H1 (cell line): ENCODE measurements at regions not wholly inside any gene's neighbourhood (a gene's known extent, or its start where the extent isn't known, plus 50 kb on each side); places are given as distances from the start of the nearest gene placed in this dataset.

Experiments
- CTCF ChIA-PET: fragments of 300-600 bp; sonication (Branson Sonifier 250); formaldehyde crosslinking; loops from one replicate; lab custom pipeline; 2021; ENCODE audit not compliant: partially characterized antibody; lab: Charles Lee
- POLR2A ChIA-PET: fragments of 300-600 bp; sonication (Branson Sonifier 250); formaldehyde crosslinking; loops from one replicate; lab custom pipeline; 2021; ENCODE audit warnings: inconsistent platforms; ENCODE audit not compliant: partially characterized antibody; lab: Charles Lee
- DNase-seq, 2 experiments: peaks; one replicate each; pipeline versions ENCODE4 v3.0.0 to v3.0.0-alpha.2; 2010 to 2022; ENCODE audit warnings: low spot score in 2 of 2, low read depth in 1 of 2, mixed read lengths in 1 of 2
- FAIRE-seq: peaks from 2 replicates; lab custom pipeline; 2011; peaks lifted over from hg19 to GRCh38; lab: Jason Lieb, UNC
- H2AFZ ChIP-seq: 2 replicates; pipeline ENCODE4 v1.8.1; 2012; ENCODE audit warnings: low read length, inconsistent platforms
- H2AK5ac ChIP-seq: 2 replicates; pipeline ENCODE4 v1.6.1; 2013; ENCODE audit warnings: low read depth, low read length
- H2BK120ac ChIP-seq: replicated peaks from 2 replicates; pipeline ENCODE3; 2013; ENCODE audit warnings: low read depth, low read length, inconsistent platforms
- H2BK12ac ChIP-seq: 2 replicates; pipeline ENCODE4 v1.6.1; 2013; ENCODE audit warnings: low read depth, low read length
- H2BK15ac ChIP-seq: 2 replicates; pipeline ENCODE4 v1.6.1; 2013; ENCODE audit warnings: low read length
- H2BK20ac ChIP-seq: 2 replicates; pipeline ENCODE4 v1.6.1; 2013; ENCODE audit warnings: low read length
- H2BK5ac ChIP-seq: 2 replicates; pipeline ENCODE4 v1.6.1; 2013; ENCODE audit warnings: low read depth, low read length
- H3K14ac ChIP-seq: 2 replicates; pipeline ENCODE4 v1.6.1; 2013; ENCODE audit warnings: inconsistent platforms; ENCODE audit not compliant: insufficient read length
- H3K18ac ChIP-seq: 2 replicates; pipeline ENCODE4 v1.6.1; 2013; ENCODE audit warnings: low read length; ENCODE audit errors: extremely low read depth
- H3K23ac ChIP-seq: 2 replicates; pipeline ENCODE4 v1.6.1; 2013; ENCODE audit warnings: inconsistent platforms; ENCODE audit not compliant: insufficient read length
- H3K23me2 ChIP-seq: 2 replicates; pipeline ENCODE4 v1.6.1; 2013; ENCODE audit warnings: low read depth, low read length
- H3K27ac ChIP-seq: 2 replicates; pipeline ENCODE4 v1.6.1; 2011; ENCODE audit warnings: low read depth, low read length, inconsistent platforms
- H3K27me3 ChIP-seq, 4 experiments: replicated peaks in 1 of 4; 1 replicate in 1 of 4; 2 replicates in 3 of 4; pipeline versions ENCODE4 v1.6.1 to v1.8.1; 2011 to 2013; ENCODE audit warnings: low read length in 3 of 4, mild to moderate bottlenecking in 3 of 4, inconsistent platforms in 2 of 4, mixed read lengths in 2 of 4, moderate library complexity in 1 of 4; ENCODE audit not compliant: control insufficient read depth in 3 of 4, insufficient read depth in 3 of 4; ENCODE audit errors: extremely low read depth in 1 of 4
- H3K36me3 ChIP-seq, 4 experiments: 2 replicates each; pipeline versions ENCODE4 v1.6.1 to v1.8.1; 2011 to 2013; ENCODE audit warnings: mild to moderate bottlenecking in 4 of 4, low read length in 3 of 4, moderate library complexity in 2 of 4, control low read depth in 1 of 4, inconsistent platforms in 1 of 4; ENCODE audit not compliant: insufficient read depth in 4 of 4, control insufficient read depth in 2 of 4
- H3K4ac ChIP-seq: replicated peaks from 2 replicates; pipeline ENCODE3; 2013; ENCODE audit warnings: low read length, low read depth, mixed read lengths, inconsistent platforms; ENCODE audit not compliant: insufficient read length
- H3K4me1 ChIP-seq, 4 experiments: replicated peaks in 1 of 4; 1 replicate in 1 of 4; 2 replicates in 3 of 4; pipeline versions ENCODE4 v1.6.1 to v1.8.1; 2011 to 2013; ENCODE audit warnings: low read length in 3 of 4, inconsistent platforms in 2 of 4, mixed read lengths in 1 of 4; ENCODE audit not compliant: insufficient read depth in 4 of 4, control insufficient read depth in 3 of 4
- H3K4me2 ChIP-seq, 2 experiments: 2 replicates each; pipeline versions ENCODE4 v1.6.1 to v1.8.1; 2011 to 2013; ENCODE audit warnings: low read depth in 2 of 2, low read length in 2 of 2, control low read depth in 1 of 2, inconsistent platforms in 1 of 2, mild to moderate bottlenecking in 1 of 2; ENCODE audit not compliant: insufficient read depth in 1 of 2
- H3K4me3 ChIP-seq, 4 experiments: fragments of 200-600, 300-600 bp in 1 of 4; sonication (generic), shearing (Covaris generic), sonication (Bioruptor Twin) in 1 of 4; 2 replicates each; pipeline versions ENCODE4 v1.5.1 to v1.8.1; 2011 to 2016; ENCODE audit warnings: low read length in 4 of 4, low read depth in 3 of 4, control low read depth in 2 of 4, inconsistent platforms in 2 of 4, mild to moderate bottlenecking in 2 of 4, mixed read lengths in 1 of 4, moderate library complexity in 1 of 4; ENCODE audit not compliant: insufficient read depth in 2 of 4; ENCODE audit errors: extremely low read depth in 1 of 4
- H3K56ac ChIP-seq: replicated peaks from 2 replicates; pipeline ENCODE3; 2013; ENCODE audit warnings: low read depth, mild to moderate bottlenecking, mixed read lengths, low read length, inconsistent platforms; ENCODE audit not compliant: insufficient read length
- H3K79me1 ChIP-seq: 2 replicates; pipeline ENCODE4 v1.6.1; 2013; ENCODE audit warnings: low read depth, low read length, control low read depth
- H3K79me2 ChIP-seq, 2 experiments: 2 replicates each; pipeline versions ENCODE4 v1.6.1 to v1.8.1; 2012 to 2013; ENCODE audit warnings: low read length in 2 of 2, mild to moderate bottlenecking in 2 of 2, inconsistent platforms in 1 of 2; ENCODE audit not compliant: insufficient read depth in 2 of 2, control insufficient read depth in 1 of 2
- H3K9ac ChIP-seq, 4 experiments: replicated peaks in 1 of 4; 1 replicate in 1 of 4; 2 replicates in 3 of 4; pipeline versions ENCODE4 v1.6.1 to v1.8.1; 2011 to 2013; ENCODE audit warnings: low read depth in 3 of 4, low read length in 3 of 4, control low read depth in 2 of 4, mild to moderate bottlenecking in 2 of 4, moderate library complexity in 2 of 4, inconsistent platforms in 1 of 4; ENCODE audit errors: extremely low read depth in 1 of 4
- H3K9me3 ChIP-seq, 2 experiments: 2 replicates each; pipeline versions ENCODE4 v1.6.1 to v1.8.1; 2012 to 2013; ENCODE audit warnings: mild to moderate bottlenecking in 2 of 2, moderate library complexity in 2 of 2, control low read depth in 1 of 2, inconsistent platforms in 1 of 2, low read depth in 1 of 2, low read length in 1 of 2, mixed read lengths in 1 of 2; ENCODE audit not compliant: insufficient read depth in 2 of 2
- H4K20me1 ChIP-seq, 2 experiments: replicated peaks in 1 of 2; 2 replicates each; pipeline versions ENCODE3 to v1.8.1; 2011 to 2013; ENCODE audit warnings: inconsistent platforms in 2 of 2, low read length in 2 of 2, mild to moderate bottlenecking in 1 of 2; ENCODE audit not compliant: insufficient read depth in 2 of 2, control insufficient read depth in 1 of 2
- H4K5ac ChIP-seq: 2 replicates; pipeline ENCODE4 v1.6.1; 2013; ENCODE audit warnings: low read length, low read depth, mixed read lengths, inconsistent platforms; ENCODE audit not compliant: insufficient read length
- H4K8ac ChIP-seq: 2 replicates; pipeline ENCODE4 v1.8.0; 2013; ENCODE audit warnings: mild to moderate bottlenecking, moderate library complexity, low read length, inconsistent platforms; ENCODE audit not compliant: insufficient read depth; ENCODE audit errors: extremely low read depth
- H4K91ac ChIP-seq: replicated peaks from 2 replicates; pipeline ENCODE3; 2013; ENCODE audit warnings: low read length, mixed read lengths, inconsistent platforms; ENCODE audit not compliant: insufficient read length
- CREB1 ChIP-seq: IDR thresholded peaks from 2 replicates; pipeline ENCODE4 v1.6.1; 2012; ENCODE audit warnings: inconsistent platforms
- EZH2 ChIP-seq: fragments of 200-600 bp; sonication (generic); IDR thresholded peaks from 2 replicates; pipeline ENCODE4 v1.7.1; 2012; ENCODE audit warnings: low read depth, mild to moderate bottlenecking, moderate library complexity, low read length, inconsistent platforms; ENCODE audit not compliant: severe bottlenecking
- GABPA ChIP-seq: IDR thresholded peaks from 2 replicates; pipeline ENCODE4 v1.6.1; 2011; ENCODE audit warnings: mild to moderate bottlenecking, low read length, moderate library complexity, borderline replicate concordance; ENCODE audit not compliant: insufficient read depth
- JUN ChIP-seq: IDR thresholded peaks from 2 replicates; pipeline ENCODE4 v1.6.1; 2011; ENCODE audit warnings: low read depth, mild to moderate bottlenecking, improper control_type of control experiment, low read length
- KDM5A ChIP-seq: fragments of 200-600 bp; IDR thresholded peaks from 2 replicates; pipeline ENCODE4 v1.7.1; 2012; ENCODE audit warnings: mild to moderate bottlenecking, low read length, inconsistent platforms, mixed read lengths
- PHF8 ChIP-seq: fragments of 200-600 bp; sonication (generic); conservative IDR thresholded peaks from 2 replicates; pipeline ENCODE4 v1.7.1; 2012; ENCODE audit warnings: low read depth, mild to moderate bottlenecking, inconsistent platforms, low read length, moderate library complexity
- RXRA ChIP-seq: IDR thresholded peaks from 2 replicates; pipeline ENCODE4 v1.6.1; 2011; ENCODE audit warnings: low read depth, mild to moderate bottlenecking, low read length, moderate library complexity; ENCODE audit not compliant: insufficient read depth
- SRF ChIP-seq: IDR thresholded peaks from 2 replicates; pipeline ENCODE4 v1.6.1; 2011; ENCODE audit warnings: mild to moderate bottlenecking, low read depth, low read length, moderate library complexity
- TEAD4 ChIP-seq: IDR thresholded peaks from 2 replicates; pipeline ENCODE4 v1.6.1; 2012; ENCODE audit warnings: low read depth, low read length, inconsistent platforms, mixed read lengths
- WGBS, 2 experiments: shearing (Covaris generic) in 1 of 2; methylation state at CpG; one replicate each; pipeline versions ENCODE4 v1.1.6 to v1.1.7; 2013 to 2015; ENCODE audit warnings: low lambda C conversion rate in 2 of 2, mixed read lengths in 2 of 2, inconsistent platforms in 1 of 2, low coverage in 1 of 2, missing lambda C conversion rate in 1 of 2; ENCODE audit not compliant: insufficient replicate concordance in 2 of 2, insufficient coverage in 1 of 2, insufficient read length in 1 of 2; ENCODE audit errors: extremely low coverage in 1 of 2, missing lambda C conversion rate in 1 of 2; 5-methylcytosine and 5-hydroxymethylcytosine counted together
- TF ChIP-seq, protein P1 (sequence below), 3 experiments: IDR thresholded peaks; 1 replicate in 2 of 3; 2 replicates in 1 of 3; pipeline versions ENCODE4 v1.5.1 to v1.6.1; 2011; ENCODE audit warnings: low read length in 3 of 3, mild to moderate bottlenecking in 3 of 3, inconsistent platforms in 2 of 3, low read depth in 1 of 3, moderate library complexity in 1 of 3; ENCODE audit not compliant: insufficient read depth in 1 of 3; ENCODE audit errors: control extremely low read depth in 1 of 3
- TF ChIP-seq, protein P2 (sequence below): IDR thresholded peaks from 2 replicates; pipeline ENCODE4 v1.6.1; 2012; ENCODE audit warnings: inconsistent platforms

DNA sequence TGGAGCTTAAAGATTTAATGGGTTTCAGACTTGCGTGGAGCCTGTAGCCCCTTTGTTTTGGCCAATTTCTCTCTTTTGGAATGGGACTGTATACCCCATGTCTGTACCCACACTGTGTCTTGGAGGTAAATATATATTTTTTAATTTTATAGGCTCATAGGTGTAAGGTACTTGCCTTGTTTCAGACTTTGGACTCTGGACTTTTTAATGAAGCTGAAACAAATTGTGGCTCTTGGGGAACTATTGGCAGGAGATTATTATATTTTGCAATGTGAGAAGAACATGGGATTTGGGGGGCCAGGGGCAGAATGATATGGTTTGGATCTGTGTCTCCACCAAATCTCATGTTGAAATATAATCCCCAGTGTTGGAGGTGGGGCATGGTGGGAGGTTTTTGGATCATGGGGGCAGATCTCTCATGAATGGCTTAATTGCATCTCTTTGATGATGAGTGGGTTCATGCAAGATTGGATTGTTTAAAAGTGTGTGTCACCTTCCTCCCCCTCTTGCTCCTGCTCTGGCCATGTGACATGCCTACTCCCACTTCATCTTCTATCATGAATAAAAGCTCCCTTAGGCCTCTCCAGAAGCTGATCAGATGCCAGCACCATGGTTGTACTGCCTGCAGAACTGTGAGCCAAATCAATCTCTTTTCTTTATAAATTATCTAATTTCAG, 74.1 kb upstream of the ARHGAP20 start:
- H3K4ac ChIP-seq, result no peak overlapping the region
- H3K79me2 ChIP-seq, result no peaks in the 10 kb centered on the region
- no peak overlapping the region for H3K14ac ChIP-seq
- no peak overlapping the region for H2BK20ac ChIP-seq
- no peak overlapping the region for H3K27ac ChIP-seq
- no peak overlapping the region for H2AFZ ChIP-seq
- FAIRE-seq, result no peak
- no peaks in the 10 kb centered on the region for H3K23me2 ChIP-seq
- H3K79me1 ChIP-seq, result no peaks in the 10 kb centered on the region
- H3K4me3 ChIP-seq, result no peak overlapping the region
- no peak overlapping the region for H3K23ac ChIP-seq
- no peak overlapping the region for H4K5ac ChIP-seq
- H4K20me1 ChIP-seq, result no peaks in the 10 kb centered on the region
- no peak overlapping the region for H4K8ac ChIP-seq
- POLR2A ChIA-PET, result no interaction called here
- CTCF ChIA-PET, result interaction anchor here (0.7 to 0.9 kb wide), 3 partner anchors 10 to 444 kb away, joined by 3 to 4 read pairs (median 3); no protein-coding TSS in a partner anchor
- H3K9me3 ChIP-seq, result peaks cover 6 to 7% of the 10 kb centered on the region in 2 experiments; a peak in 2 of 4 replicates
- no peak overlapping the region for H3K4me2 ChIP-seq
- DNase-seq, result no peak
- no peak overlapping the region for H3K18ac ChIP-seq
- no peak overlapping the region for H2BK120ac ChIP-seq
- no peaks in the 10 kb centered on the region for H3K36me3 ChIP-seq
- no peak overlapping the region for H2BK5ac ChIP-seq
- H3K56ac ChIP-seq, result no peak overlapping the region
- no peaks in the 10 kb centered on the region for H3K27me3 ChIP-seq
- no peaks in the 10 kb centered on the region for H3K4me1 ChIP-seq
- H4K91ac ChIP-seq, result no peak overlapping the region
- no peak overlapping the region for H2BK15ac ChIP-seq
- H2BK12ac ChIP-seq, result no peak overlapping the region
- no peak overlapping the region for H2AK5ac ChIP-seq
- H3K9ac ChIP-seq, result no peak overlapping the region
- 100% methylated on average over 1 of the region's 1 CpG; no CpG with 5 or more reads in 1 of the 2 experiments for WGBS, 2 experiments
- TF ChIP-seq GABPA (no peak), SRF (no peak), JUN (no peak), EZH2 (no peak), PHF8 (no peak), TEAD4 (no peak), KDM5A (no peak), RXRA (no peak), CREB1 (no peak)
- TF ChIP-seq, protein P1, sequence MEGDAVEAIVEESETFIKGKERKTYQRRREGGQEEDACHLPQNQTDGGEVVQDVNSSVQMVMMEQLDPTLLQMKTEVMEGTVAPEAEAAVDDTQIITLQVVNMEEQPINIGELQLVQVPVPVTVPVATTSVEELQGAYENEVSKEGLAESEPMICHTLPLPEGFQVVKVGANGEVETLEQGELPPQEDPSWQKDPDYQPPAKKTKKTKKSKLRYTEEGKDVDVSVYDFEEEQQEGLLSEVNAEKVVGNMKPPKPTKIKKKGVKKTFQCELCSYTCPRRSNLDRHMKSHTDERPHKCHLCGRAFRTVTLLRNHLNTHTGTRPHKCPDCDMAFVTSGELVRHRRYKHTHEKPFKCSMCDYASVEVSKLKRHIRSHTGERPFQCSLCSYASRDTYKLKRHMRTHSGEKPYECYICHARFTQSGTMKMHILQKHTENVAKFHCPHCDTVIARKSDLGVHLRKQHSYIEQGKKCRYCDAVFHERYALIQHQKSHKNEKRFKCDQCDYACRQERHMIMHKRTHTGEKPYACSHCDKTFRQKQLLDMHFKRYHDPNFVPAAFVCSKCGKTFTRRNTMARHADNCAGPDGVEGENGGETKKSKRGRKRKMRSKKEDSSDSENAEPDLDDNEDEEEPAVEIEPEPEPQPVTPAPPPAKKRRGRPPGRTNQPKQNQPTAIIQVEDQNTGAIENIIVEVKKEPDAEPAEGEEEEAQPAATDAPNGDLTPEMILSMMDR (IDR thresholded peaks at IDR 0.05; ENCODE audit: control extremely low read depth in 1 of 3, insufficient read depth in 1 of 3, low read depth in 1 of 3, low read length in 3 of 3), result no peak
- TF ChIP-seq, protein P2, sequence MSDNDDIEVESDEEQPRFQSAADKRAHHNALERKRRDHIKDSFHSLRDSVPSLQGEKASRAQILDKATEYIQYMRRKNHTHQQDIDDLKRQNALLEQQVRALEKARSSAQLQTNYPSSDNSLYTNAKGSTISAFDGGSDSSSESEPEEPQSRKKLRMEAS, result no peak
